ENCODE measurements at regions not wholly inside any gene's neighbourhood (a gene's known extent, or its start where the extent isn't known, plus 50 kb on each side); places are given as distances from the start of the nearest gene placed in this dataset.

GRCh38 chr20:22492497-22492896, 91.9 kb downstream of the FOXA2 start:
- TF ChIP-seq CTCF (IDR thresholded peaks at IDR 0.05; ENCODE audit: insufficient read depth, low read length) (no peak), REST (IDR thresholded peaks at IDR 0.05; ENCODE audit: insufficient replicate concordance, low read depth) (no peak), GABPA (IDR thresholded peaks at IDR 0.05; ENCODE audit: low read depth) (no peak), POLR2AphosphoS5 (IDR thresholded peaks at IDR 0.05; ENCODE audit: low read depth) (no peak), SPI1 (IDR thresholded peaks at IDR 0.05; ENCODE audit: borderline replicate concordance, low read depth) (no peak)
- Histone ChIP-seq H3K27me3 (ENCODE audit: insufficient read depth, poor library complexity, severe bottlenecking) (no peaks in the 10 kb centered on the region), H3K4me3 (replicated peaks; ENCODE audit: insufficient read depth, low read length) (no peak overlapping the region), H3K27ac (replicated peaks) (no peak overlapping the region)
- no peak for DNase-seq (ENCODE audit: low read depth in 1 of 2, low spot score in 1 of 2)

- TF ChIP-seq CTCF (IDR thresholded peaks at IDR 0.05; ENCODE audit: insufficient read depth, low read length): no peak
- TF ChIP-seq SPI1 (IDR thresholded peaks at IDR 0.05; ENCODE audit: borderline replicate concordance, low read depth): no peak
- no peak for TF ChIP-seq GABPA (IDR thresholded peaks at IDR 0.05; ENCODE audit: low read depth)
- no peak for TF ChIP-seq REST (IDR thresholded peaks at IDR 0.05; ENCODE audit: insufficient replicate concordance, low read depth)
- TF ChIP-seq POLR2AphosphoS5 (IDR thresholded peaks at IDR 0.05; ENCODE audit: low read depth): no peak
- H3K27me3 ChIP-seq (ENCODE audit: insufficient read depth, poor library complexity, severe bottlenecking): no peaks in the 10 kb centered on the region
- no peak overlapping the region for H3K4me3 ChIP-seq (replicated peaks; ENCODE audit: insufficient read depth, low read length)
- no peak for DNase-seq (ENCODE audit: low read depth in 1 of 2, low spot score in 1 of 2)
- no peak overlapping the region for H3K27ac ChIP-seq (replicated peaks)
These were observed 93.2 kb downstream of the FOXA2 start for GRCh38 chr20:22491194-22491505.

- Histone ChIP-seq H3K4me3 (replicated peaks; ENCODE audit: insufficient read depth, low read length) (no peak overlapping the region), H3K27ac (replicated peaks) (no peak overlapping the region)
- DNase-seq (ENCODE audit: low read depth in 1 of 2, low spot score in 1 of 2): no peak
These were observed 93.8 kb downstream of the FOXA2 start for GRCh38 chr20:22490287-22491193.

More at GRCh38 chr20:22490287-22491193, 93.8 kb downstream of the FOXA2 start:
- TF ChIP-seq POLR2AphosphoS5 (IDR thresholded peaks at IDR 0.05; ENCODE audit: low read depth): no peak
- no peak for TF ChIP-seq GABPA (IDR thresholded peaks at IDR 0.05; ENCODE audit: low read depth)
- no peak for TF ChIP-seq SPI1 (IDR thresholded peaks at IDR 0.05; ENCODE audit: borderline replicate concordance, low read depth)
- TF ChIP-seq CTCF (IDR thresholded peaks at IDR 0.05; ENCODE audit: insufficient read depth, low read length): no peak
- TF ChIP-seq REST (IDR thresholded peaks at IDR 0.05; ENCODE audit: insufficient replicate concordance, low read depth): no peak
- no peaks in the 10 kb centered on the region for H3K27me3 ChIP-seq (ENCODE audit: insufficient read depth, poor library complexity, severe bottlenecking)

Data from HL-60 (cell line).